HFFc6 (cell line): ENCODE measurements at regions not wholly inside any gene's neighbourhood (a gene's known extent, or its start where the extent isn't known, plus 50 kb on each side); places are given as distances from the start of the nearest gene placed in this dataset.

Source experiments
- DNase-seq: peaks from one replicate; pipeline ENCODE4 v3.0.0-alpha.2; 2018
- H3K27ac Mint-ChIP-seq: 2 replicates; pipeline ENCODE4 v1.8.0; 2020; ENCODE audit warnings: mild to moderate bottlenecking, mixed read lengths
- H3K27me3 Mint-ChIP-seq: 2 replicates; pipeline ENCODE4 v1.8.0; 2021; ENCODE audit warnings: mild to moderate bottlenecking, moderate library complexity, mixed read lengths; ENCODE audit not compliant: insufficient read depth
- H3K36me3 Mint-ChIP-seq: 2 replicates; pipeline ENCODE4 v1.8.0; 2021; ENCODE audit warnings: low read depth, mixed read lengths
- H3K4me1 Mint-ChIP-seq: 2 replicates; pipeline ENCODE4 v1.8.0; 2020; ENCODE audit warnings: low read depth, mixed read lengths
- H3K4me3 Mint-ChIP-seq: 2 replicates; pipeline ENCODE4 v1.8.0; 2020; ENCODE audit warnings: mild to moderate bottlenecking, moderate library complexity, mixed read lengths
- H3K9me3 Mint-ChIP-seq: 2 replicates; pipeline ENCODE4 v1.8.0; 2020; ENCODE audit warnings: mild to moderate bottlenecking, mixed read lengths
- TF ChIP-seq, protein P1 (sequence below): fragments of 200-600 bp; sonication (generic); IDR thresholded peaks from 2 replicates; pipeline ENCODE4 v1.5.0; 2021; ENCODE audit warnings: antibody characterized with exemption, mild to moderate bottlenecking

DNA sequence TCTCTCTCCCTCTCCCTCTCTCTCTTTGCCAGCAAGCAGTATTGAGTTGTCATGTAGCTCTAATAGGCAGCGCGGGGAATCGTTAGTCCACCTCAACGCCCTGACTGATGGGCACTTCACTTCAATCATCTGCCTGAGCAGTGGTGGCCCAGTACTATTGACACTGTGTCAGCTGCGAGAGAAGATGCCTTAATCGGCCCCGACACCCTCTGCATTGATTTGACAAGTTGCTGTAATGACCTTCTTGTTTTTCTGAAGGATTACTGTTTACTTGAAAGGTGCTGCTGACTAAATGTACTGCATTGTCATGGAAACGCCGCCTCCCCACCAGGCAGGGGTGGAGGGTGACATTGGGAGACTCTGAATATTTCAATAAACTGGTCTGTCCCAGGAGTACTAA lies 913.8 kb downstream of the KCNMA1 start:
- Mint-ChIP-seq H3K36me3 (no peaks in the 10 kb centered on the region), H3K27me3 (peaks cover 4% of the 10 kb centered on the region; the same call in 1 of the 2 replicates), H3K4me3 (no peak overlapping the region), H3K9me3 (no peaks in the 10 kb centered on the region), H3K27ac (no peak overlapping the region), H3K4me1 (no peaks in the 10 kb centered on the region)
- TF ChIP-seq, protein P1, sequence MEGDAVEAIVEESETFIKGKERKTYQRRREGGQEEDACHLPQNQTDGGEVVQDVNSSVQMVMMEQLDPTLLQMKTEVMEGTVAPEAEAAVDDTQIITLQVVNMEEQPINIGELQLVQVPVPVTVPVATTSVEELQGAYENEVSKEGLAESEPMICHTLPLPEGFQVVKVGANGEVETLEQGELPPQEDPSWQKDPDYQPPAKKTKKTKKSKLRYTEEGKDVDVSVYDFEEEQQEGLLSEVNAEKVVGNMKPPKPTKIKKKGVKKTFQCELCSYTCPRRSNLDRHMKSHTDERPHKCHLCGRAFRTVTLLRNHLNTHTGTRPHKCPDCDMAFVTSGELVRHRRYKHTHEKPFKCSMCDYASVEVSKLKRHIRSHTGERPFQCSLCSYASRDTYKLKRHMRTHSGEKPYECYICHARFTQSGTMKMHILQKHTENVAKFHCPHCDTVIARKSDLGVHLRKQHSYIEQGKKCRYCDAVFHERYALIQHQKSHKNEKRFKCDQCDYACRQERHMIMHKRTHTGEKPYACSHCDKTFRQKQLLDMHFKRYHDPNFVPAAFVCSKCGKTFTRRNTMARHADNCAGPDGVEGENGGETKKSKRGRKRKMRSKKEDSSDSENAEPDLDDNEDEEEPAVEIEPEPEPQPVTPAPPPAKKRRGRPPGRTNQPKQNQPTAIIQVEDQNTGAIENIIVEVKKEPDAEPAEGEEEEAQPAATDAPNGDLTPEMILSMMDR: no peak
- no peak for DNase-seq

- Mint-ChIP-seq H3K9me3 (no peaks in the 10 kb centered on the region), H3K27ac (no peak overlapping the region), H3K4me1 (peaks cover 6% of the 10 kb centered on the region), H3K4me3 (no peak overlapping the region), H3K27me3 (no peaks in the 10 kb centered on the region), H3K36me3 (no peaks in the 10 kb centered on the region)
- DNase-seq: no peak
- TF ChIP-seq, protein P1: no peak
Measured at GRCh38 chr10:76721891-76722505, 915.6 kb downstream of the KCNMA1 start.

DNA sequence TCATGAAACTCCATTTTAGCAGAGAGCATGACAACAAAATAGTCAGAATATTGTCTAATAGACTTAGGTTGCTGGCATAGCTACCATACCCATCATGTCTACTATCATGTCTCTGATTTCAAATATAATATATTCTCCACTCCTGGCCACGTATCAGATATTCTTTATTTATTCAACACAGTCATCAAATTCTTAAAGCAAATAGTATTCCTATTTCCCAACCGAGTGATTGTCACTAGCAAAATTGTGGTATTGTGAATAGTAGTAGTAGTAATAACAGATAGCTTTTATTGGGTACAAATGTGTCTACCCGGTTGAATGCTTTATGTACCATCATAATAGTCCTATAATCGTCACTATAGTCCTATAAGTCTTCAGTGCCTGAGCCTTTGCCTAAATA lies 918.6 kb downstream of the KCNMA1 start:
- no peak overlapping the region for H3K27ac Mint-ChIP-seq
- no peak for DNase-seq
- peaks cover 15% of the 10 kb centered on the region for H3K4me1 Mint-ChIP-seq
- no peaks in the 10 kb centered on the region for H3K36me3 Mint-ChIP-seq
- H3K9me3 Mint-ChIP-seq: no peaks in the 10 kb centered on the region
- TF ChIP-seq, protein P1: no peak
- H3K4me3 Mint-ChIP-seq: no peak overlapping the region
- H3K27me3 Mint-ChIP-seq: peaks cover 3% of the 10 kb centered on the region; the same call in 1 of the 2 replicates

GRCh38 chr10:76717141-76717540 lies 920.5 kb downstream of the KCNMA1 start:
- Mint-ChIP-seq H3K27me3 (peaks cover 4% of the 10 kb centered on the region; the same call in 1 of the 2 replicates), H3K9me3 (no peaks in the 10 kb centered on the region), H3K36me3 (no peaks in the 10 kb centered on the region), H3K4me3 (no peak overlapping the region), H3K27ac (no peak overlapping the region), H3K4me1 (peaks cover 15% of the 10 kb centered on the region)
- TF ChIP-seq, protein P1: no peak
- DNase-seq: peak; percentile 55

GRCh38 chr10:76711222-76711997 lies 926.2 kb downstream of the KCNMA1 start:
- H3K4me1 Mint-ChIP-seq: peaks cover 3% of the 10 kb centered on the region
- DNase-seq: no peak
- H3K27ac Mint-ChIP-seq: no peak overlapping the region
- TF ChIP-seq, protein P1: no peak
- H3K9me3 Mint-ChIP-seq: no peaks in the 10 kb centered on the region; the same call in 1 of the 2 replicates
- peaks cover 13% of the 10 kb centered on the region; the same call in 1 of the 2 replicates for H3K27me3 Mint-ChIP-seq
- H3K36me3 Mint-ChIP-seq: no peaks in the 10 kb centered on the region
- H3K4me3 Mint-ChIP-seq: no peak overlapping the region
